A673 (cell line): ENCODE measurements at regions not wholly inside any gene's neighbourhood (a gene's known extent, or its start where the extent isn't known, plus 50 kb on each side); places are given as distances from the start of the nearest gene placed in this dataset.

Experiments
- CTCF ChIP-seq: fragments of 300-800, 200-600 bp; sonication (generic); conservative IDR thresholded peaks from 2 replicates; pipeline ENCODE4 v1.5.1; 2017; ENCODE audit warnings: low read depth, mild to moderate bottlenecking, antibody characterized with exemption, low read length, moderate library complexity, mixed read lengths
- EZH2 ChIP-seq: fragments of 200-600 bp; sonication (generic); IDR thresholded peaks from 2 replicates; pipeline ENCODE4 v1.6.1; 2017; ENCODE audit warnings: borderline replicate concordance, low read depth, mild to moderate bottlenecking, mixed read lengths, antibody characterized with exemption, low read length; ENCODE audit not compliant: poor library complexity, severe bottlenecking

GRCh38 chr1:96313216-96313615, 408.4 kb upstream of the PTBP2 start:
- TF ChIP-seq CTCF (no peak), EZH2 (no peak)
